ENCODE measurements at regions not wholly inside any gene's neighbourhood (a gene's known extent, or its start where the extent isn't known, plus 50 kb on each side); places are given as distances from the start of the nearest gene placed in this dataset.

- no peak for TF ChIP-seq CTCF (IDR thresholded peaks at IDR 0.05)
- no peak for TF ChIP-seq POLR2A (IDR thresholded peaks at IDR 0.05)
Measured at GRCh38 chr4:102153391-102153790, 191.9 kb downstream of the SLC39A8 start.

Data from lower leg skin (tissue), 3 donors.